HG02943 (cell line): ENCODE measurements at regions not wholly inside any gene's neighbourhood (a gene's known extent, or its start where the extent isn't known, plus 50 kb on each side); places are given as distances from the start of the nearest gene placed in this dataset.

ENCODE experiments used
- ATAC-seq: cut with Tn5 transposase; IDR thresholded peaks from one replicate; pipeline ENCODE4 v1.9.1; 2021; ENCODE audit warnings: mild to moderate bottlenecking, low read depth, moderate library complexity; ENCODE audit not compliant: unreplicated experiment

- ATAC-seq, result no peak
These were observed 456.3 kb upstream of the ARRDC4 start for GRCh38 chr15:97504031-97504792.

- no peak for ATAC-seq
These were observed 442.8 kb upstream of the ARRDC4 start for GRCh38 chr15:97517737-97518136.

GRCh38 chr15:97520689-97521088, 439.8 kb upstream of the ARRDC4 start:
- ATAC-seq, result no peak

DNA sequence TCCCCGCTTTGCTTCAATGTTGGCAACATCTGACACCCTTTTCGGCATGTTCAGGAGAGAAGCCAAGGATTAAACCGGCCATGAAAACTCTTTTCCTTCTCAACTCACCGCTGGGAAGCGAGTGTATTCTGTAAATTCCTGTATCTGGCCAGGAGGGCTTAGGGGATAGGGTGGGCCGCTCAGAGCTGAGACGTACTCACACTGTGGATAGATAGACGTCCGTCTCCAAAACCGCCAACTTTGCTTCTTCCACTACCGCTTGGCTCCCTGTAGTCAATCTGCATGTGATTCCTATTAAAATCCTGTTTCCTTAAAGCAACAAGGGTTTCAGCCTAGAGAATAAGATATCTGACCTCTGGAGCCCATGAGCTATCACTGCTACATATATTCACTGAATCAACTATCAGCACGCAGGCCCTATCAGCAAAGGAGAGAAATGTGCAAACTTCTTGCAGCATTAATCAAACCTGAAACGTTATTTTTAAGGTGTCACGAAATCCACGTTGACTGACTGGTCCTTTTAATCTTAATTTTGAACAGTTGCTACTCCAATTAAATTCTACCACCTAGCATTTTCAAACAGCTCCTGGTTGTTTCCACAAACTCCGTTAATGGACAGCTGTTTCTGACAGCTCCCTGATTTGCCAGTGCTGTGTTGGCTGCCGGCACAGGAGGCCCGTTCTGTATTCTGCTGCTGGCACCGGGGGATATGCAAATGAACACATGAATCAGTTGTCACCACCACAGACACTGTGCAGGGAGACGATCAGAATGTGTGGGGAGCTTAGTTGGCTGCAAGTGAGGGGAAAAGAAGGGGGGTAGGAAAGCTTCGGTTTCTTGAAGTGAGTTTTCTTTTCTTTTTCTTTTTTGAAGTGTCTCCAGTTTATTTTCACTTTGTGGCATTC, 438.9 kb upstream of the ARRDC4 start:
- no peak for ATAC-seq

GRCh38 chr15:97522347-97522746, 438.2 kb upstream of the ARRDC4 start:
- no peak for ATAC-seq

DNA sequence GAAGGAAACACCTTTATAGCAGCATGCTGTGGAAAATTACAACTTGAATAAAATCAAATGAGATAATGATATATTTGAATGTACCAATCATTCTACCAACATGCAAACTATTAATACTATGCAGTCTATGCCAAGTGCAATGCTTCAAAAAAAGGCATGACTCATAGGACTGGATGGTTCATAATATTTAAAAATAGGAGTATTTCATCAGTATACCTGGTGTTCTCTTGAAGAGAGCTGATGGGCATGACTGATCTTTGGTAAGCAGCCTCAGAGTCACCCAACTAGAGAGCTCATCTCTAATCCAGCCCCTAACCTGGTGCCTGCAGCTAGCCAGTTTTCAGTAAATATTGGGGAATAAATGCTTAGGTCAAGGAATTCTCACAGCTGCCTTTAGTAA, 434.7 kb upstream of the ARRDC4 start:
- ATAC-seq, result no peak

DNA sequence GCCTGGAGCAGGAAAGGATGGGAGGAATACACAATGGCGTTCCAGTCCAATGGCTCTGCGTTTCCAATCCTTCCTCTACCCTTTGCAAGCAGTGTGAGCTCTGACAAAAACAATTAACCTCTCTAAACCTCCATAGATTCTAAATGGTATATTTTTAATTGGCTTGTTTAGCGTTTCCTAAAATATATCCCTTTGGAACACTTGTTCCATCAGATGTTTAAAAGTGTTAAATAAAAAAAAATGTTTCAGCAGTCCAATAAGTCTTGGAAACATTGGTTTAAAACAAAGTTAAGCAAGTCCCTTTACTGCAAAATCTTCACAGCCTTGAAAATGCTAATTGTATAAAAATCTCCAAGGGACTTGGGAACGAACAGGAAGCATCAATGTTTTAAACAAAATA, 432.3 kb upstream of the ARRDC4 start:
- no peak for ATAC-seq

DNA sequence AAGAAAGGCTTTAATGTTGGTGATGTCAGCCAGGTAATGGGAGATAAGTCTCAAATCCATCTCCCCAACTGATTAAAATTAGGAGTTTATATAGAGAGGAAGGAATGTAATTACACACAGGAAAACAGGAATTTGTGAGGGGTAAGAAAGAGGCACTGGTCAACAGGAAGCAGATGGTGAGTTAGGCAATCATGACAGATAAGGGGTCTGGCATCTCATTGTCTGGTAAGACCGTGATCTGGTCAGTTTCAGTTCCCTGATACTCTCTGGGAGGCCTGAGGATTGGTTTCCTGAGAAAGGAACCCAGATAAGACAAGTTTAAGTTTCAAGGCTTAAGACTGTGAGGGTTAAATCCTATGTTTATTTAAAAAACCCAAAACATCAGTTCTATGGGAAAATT, 414.7 kb upstream of the ARRDC4 start:
- ATAC-seq, result no peak

- ATAC-seq, result no peak
These were observed 413.1 kb upstream of the ARRDC4 start for GRCh38 chr15:97547381-97547780.

GRCh38 chr15:97561529-97561928, 399.0 kb upstream of the ARRDC4 start:
- ATAC-seq, result no peak

- no peak for ATAC-seq
These were observed 397.0 kb upstream of the ARRDC4 start for GRCh38 chr15:97563516-97563915.

- no peak for ATAC-seq
These were observed 393.5 kb upstream of the ARRDC4 start for GRCh38 chr15:97566961-97567360.

DNA sequence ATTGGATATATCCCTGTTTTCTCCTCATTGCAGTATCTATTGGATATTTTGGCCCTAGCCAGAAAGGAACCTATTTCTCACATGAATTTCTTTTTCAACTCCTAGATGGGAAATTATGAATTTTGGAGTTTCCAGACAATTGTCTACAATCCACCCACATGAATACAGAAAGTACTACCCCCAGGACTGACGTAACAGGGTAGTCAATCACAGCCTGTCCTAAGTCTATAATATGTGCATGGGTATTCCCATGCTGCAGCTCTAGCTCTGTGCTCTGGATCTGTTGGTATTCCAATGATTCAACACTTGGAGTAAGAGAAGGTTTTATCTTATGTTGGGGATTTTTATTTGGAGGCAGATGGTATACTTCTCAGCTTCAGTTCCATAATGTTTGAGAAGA, 393.1 kb upstream of the ARRDC4 start:
- ATAC-seq, result no peak

DNA sequence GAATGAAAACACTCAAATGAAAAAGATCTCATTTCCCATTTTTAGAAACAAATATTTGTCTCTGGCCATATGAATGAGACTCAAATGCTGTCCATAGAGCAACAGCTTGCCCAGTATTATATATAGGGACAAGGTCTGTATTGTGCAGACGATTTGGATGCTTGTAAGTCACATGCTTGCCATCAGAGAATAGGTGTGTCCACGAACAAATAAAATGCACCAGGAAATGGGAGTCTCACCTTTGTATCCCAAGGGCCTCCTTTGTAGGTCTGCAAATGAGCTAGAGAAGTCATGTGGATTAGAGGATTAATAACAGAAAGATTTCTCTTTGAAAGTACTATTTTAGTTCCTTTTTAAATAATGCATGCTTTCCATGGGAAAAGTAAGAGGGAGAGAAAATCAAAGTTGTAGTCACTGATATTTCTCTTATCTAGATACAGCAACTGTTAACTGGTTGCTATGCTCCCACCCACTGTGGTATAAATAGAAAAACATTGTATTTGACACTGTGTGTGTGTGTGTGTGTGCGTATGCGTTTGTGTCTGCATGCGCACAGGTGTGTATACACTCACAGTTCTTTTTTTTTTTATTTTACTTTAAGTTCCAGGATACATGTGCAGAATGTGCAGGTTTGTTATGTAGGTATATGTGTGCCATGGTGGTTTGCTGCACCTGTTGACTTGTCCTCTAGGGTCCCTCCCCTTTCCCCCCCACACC, 383.4 kb upstream of the ARRDC4 start:
- ATAC-seq, result no peak

GRCh38 chr15:97585408-97585807, 375.1 kb upstream of the ARRDC4 start:
- no peak for ATAC-seq

- ATAC-seq, result no peak
These were observed 367.7 kb upstream of the ARRDC4 start for GRCh38 chr15:97592778-97593177.

- no peak for ATAC-seq
These were observed 362.7 kb upstream of the ARRDC4 start for GRCh38 chr15:97597801-97598200.

DNA sequence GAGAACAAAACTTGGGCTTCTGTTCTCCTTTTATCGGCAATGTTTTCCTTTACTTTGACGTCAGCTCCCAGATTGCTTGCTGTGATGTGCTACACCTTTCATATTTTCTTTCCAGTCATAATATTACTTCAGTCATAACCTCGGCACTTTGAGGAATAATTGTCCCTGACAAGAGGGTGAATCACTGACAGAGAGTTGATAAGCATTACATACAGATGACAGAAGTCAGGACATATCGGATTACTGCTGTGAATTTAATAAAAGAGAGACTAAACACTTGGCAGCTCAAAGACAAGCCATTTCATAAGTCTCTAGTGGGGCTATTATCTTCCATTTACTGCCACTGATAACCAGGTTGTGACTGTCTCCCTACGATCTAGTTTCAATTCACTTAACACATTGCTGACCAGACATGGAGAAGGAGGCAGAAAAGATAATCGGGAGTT, 362.1 kb upstream of the ARRDC4 start:
- ATAC-seq, result no peak

DNA sequence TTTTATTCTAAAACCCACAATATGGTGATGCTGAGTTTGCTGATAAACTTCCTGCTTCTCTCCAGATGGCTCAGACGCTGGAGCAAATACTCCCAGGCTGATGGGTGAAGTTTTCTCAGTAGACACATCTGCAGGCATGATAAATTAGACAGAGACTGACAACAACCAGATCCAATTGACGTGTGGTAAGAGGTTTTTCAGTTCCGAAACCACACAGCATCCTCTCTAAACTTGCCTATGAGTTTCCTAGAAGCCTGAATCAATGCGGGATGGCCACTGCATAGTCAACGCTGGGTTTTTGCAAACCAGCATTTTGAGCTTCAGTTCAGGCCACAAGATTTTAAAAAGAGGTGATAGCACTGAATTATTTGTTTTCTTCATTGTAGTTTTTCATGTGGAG, 360.3 kb upstream of the ARRDC4 start:
- no peak for ATAC-seq

- ATAC-seq, result no peak
These were observed 355.8 kb upstream of the ARRDC4 start for GRCh38 chr15:97604677-97605076.

DNA sequence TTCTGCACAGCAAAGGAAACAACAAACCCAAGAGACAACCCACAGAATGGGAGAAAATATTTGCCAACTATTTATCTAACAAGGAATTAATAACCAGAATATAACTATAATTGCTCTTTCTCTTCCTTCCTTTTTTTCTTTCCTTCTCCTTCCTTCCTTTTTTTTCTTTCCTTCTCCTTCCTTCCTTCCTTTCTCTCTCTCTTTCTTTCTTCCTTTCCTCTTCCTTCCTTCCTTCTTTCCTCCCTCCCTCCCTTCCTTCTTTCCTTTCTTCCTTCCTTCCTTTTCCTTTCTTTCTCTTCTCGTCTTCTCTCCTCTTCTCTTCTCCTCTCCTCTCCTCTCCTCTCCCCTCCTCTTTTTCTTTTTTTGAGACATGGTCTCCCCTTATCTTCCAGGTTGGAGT, 345.4 kb upstream of the ARRDC4 start:
- ATAC-seq, result no peak
